Epithelial cell of proximal tubule (primary cell): ENCODE measurements at regions not wholly inside any gene's neighbourhood (a gene's known extent, or its start where the extent isn't known, plus 50 kb on each side); places are given as distances from the start of the nearest gene placed in this dataset.

Experiments
- DNase-seq: peaks from one replicate; pipeline ENCODE4 v3.0.0-alpha.2; 2011; ENCODE audit warnings: low read depth
- H3K4me3 ChIP-seq: 2 replicates; pipeline ENCODE4 v1.5.1; 2011; ENCODE audit warnings: low read depth, mild to moderate bottlenecking, low read length
- CTCF ChIP-seq: conservative IDR thresholded peaks from 2 replicates; pipeline ENCODE4 v1.5.1; 2012; ENCODE audit warnings: low read depth, mild to moderate bottlenecking, low read length

- no peak overlapping the region for H3K4me3 ChIP-seq
- TF ChIP-seq CTCF = no peak
- no peak for DNase-seq
These were observed 840.3 kb downstream of the TBC1D22A start for GRCh38 chr22:47602732-47603131.

GRCh38 chr22:47601666-47602065, 839.2 kb downstream of the TBC1D22A start:
- H3K4me3 ChIP-seq = no peak overlapping the region
- no peak for DNase-seq
- TF ChIP-seq CTCF = no peak

GRCh38 chr22:47600791-47601625, 838.6 kb downstream of the TBC1D22A start:
- no peak for DNase-seq
- H3K4me3 ChIP-seq = no peak overlapping the region
- TF ChIP-seq CTCF = no peak

- no peak for DNase-seq
- TF ChIP-seq CTCF = no peak
- no peak overlapping the region for H3K4me3 ChIP-seq
These were observed 837.8 kb downstream of the TBC1D22A start for GRCh38 chr22:47600281-47600680.

GRCh38 chr22:47599753-47600152, 837.3 kb downstream of the TBC1D22A start:
- no peak for DNase-seq
- TF ChIP-seq CTCF = no peak
- no peak overlapping the region for H3K4me3 ChIP-seq

- no peak for DNase-seq
- TF ChIP-seq CTCF = no peak
- no peak overlapping the region for H3K4me3 ChIP-seq
These were observed 836.4 kb downstream of the TBC1D22A start for GRCh38 chr22:47598864-47599263.

- TF ChIP-seq CTCF = no peak
- no peak overlapping the region for H3K4me3 ChIP-seq
- no peak for DNase-seq
These were observed 834.6 kb downstream of the TBC1D22A start for GRCh38 chr22:47597041-47597440.
